NB4 (cell line): ENCODE measurements at regions not wholly inside any gene's neighbourhood (a gene's known extent, or its start where the extent isn't known, plus 50 kb on each side); places are given as distances from the start of the nearest gene placed in this dataset.

Experiments
- POLR2A ChIP-seq: IDR thresholded peaks from 2 replicates; pipeline ENCODE4 v1.6.1; 2011; ENCODE audit warnings: mild to moderate bottlenecking; ENCODE audit not compliant: insufficient read length; ENCODE audit errors: extremely low read depth
- TF ChIP-seq, protein P1 (sequence below): IDR thresholded peaks from one replicate; pipeline ENCODE4 v1.5.1; 2012; ENCODE audit warnings: low read depth, low read length

DNA sequence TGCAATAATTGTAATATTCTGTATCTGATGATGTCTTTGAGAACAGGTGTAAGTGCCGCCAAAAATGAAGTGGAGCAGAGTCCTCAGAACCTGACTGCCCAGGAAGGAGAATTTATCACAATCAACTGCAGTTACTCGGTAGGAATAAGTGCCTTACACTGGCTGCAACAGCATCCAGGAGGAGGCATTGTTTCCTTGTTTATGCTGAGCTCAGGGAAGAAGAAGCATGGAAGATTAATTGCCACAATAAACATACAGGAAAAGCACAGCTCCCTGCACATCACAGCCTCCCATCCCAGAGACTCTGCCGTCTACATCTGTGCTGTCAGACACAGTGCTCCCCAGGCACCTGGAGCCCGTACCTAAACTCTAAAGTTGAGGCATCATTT, 268.7 kb downstream of the DAD1 start:
- TF ChIP-seq, protein P1, sequence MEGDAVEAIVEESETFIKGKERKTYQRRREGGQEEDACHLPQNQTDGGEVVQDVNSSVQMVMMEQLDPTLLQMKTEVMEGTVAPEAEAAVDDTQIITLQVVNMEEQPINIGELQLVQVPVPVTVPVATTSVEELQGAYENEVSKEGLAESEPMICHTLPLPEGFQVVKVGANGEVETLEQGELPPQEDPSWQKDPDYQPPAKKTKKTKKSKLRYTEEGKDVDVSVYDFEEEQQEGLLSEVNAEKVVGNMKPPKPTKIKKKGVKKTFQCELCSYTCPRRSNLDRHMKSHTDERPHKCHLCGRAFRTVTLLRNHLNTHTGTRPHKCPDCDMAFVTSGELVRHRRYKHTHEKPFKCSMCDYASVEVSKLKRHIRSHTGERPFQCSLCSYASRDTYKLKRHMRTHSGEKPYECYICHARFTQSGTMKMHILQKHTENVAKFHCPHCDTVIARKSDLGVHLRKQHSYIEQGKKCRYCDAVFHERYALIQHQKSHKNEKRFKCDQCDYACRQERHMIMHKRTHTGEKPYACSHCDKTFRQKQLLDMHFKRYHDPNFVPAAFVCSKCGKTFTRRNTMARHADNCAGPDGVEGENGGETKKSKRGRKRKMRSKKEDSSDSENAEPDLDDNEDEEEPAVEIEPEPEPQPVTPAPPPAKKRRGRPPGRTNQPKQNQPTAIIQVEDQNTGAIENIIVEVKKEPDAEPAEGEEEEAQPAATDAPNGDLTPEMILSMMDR: no peak
- no peak for TF ChIP-seq POLR2A
